ENCODE measurements at regions not wholly inside any gene's neighbourhood (a gene's known extent, or its start where the extent isn't known, plus 50 kb on each side); places are given as distances from the start of the nearest gene placed in this dataset.
"Not testable (repeated sequence)": the region's sequence is repeated elsewhere in the genome, so short reads cannot be mapped to it uniquely, and the experiment has no call there.

DNA sequence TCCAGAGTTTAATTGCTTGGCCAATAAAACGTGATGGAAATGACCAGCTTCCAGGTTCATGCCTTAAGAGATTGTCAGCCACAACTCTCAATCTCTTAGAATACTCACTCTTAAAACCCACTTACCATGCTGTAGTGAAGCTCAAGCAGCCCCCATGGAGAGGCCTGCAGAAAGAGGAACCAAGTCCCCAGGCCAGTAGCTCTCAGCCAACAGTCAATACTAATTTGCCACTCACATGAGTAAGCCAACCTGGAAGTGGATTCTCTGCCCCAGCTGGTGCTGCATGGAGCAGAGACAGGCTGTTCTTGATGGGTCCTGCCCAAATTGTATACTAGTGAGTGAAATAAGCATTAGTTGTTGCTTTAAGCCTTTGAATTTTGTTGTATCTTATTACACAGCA is 155.9 kb downstream of the OXSM start:
- DNase-seq (ENCODE audit: low read depth): no peak

DNA sequence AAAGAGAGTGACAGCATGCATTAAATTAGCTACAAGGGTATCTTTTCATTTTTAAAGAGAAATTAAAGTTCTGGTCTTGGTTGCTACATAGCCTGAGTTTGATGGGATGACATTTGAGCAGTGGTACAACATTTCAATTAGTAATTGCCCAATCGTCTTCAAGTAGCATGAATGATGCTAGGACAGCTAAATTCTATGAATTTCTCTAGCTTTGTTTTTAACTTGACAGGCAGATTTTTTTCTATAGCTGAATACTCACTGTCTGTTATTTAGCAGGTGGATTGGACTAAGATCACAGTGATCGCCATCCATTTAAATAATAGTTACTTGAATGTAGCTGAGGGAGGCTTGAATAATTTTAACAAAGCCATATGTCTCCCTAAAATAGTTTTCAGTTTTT is 162.2 kb downstream of the OXSM start:
- no peak for DNase-seq (ENCODE audit: low read depth)

DNA sequence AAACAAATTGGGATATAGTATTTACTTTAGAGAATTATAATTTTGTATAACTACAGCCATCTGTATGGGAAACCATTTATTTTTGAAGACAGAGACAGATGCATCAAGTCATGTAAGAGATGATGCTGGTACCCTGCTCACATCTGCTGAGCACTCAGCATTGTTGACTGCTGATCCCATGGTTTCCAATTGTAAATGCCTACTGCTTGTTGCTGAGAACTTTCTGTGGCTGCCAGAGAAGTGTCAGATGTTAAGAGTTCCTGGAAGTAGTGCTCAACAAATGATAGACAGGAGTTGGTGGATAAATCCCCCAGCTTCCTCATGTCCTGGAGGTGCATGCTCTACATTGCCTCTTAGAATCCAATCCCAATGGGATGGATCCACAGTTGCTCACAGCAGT is 167.1 kb downstream of the OXSM start:
- DNase-seq (ENCODE audit: low read depth): no peak

DNA sequence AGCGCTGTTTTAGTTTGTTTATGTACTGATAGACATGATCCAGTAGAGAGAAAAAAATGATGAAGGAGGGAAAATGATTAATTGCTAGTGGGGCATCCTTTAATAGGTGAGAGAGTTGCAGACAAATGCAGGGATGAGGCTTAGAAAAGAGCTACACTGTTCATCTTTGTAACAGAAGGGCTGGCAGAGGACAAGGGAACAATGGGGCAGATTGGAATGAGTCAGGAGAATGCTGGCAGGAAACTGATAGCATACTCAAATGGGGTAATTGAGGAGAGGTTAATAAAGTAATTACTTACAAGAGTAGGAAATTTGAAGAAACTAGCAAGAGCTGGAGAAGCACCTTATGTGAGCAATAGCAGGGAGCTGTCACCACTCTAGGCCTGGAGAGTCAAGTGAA is 170.9 kb downstream of the OXSM start:
- DNase-seq (ENCODE audit: low read depth): no peak

DNA sequence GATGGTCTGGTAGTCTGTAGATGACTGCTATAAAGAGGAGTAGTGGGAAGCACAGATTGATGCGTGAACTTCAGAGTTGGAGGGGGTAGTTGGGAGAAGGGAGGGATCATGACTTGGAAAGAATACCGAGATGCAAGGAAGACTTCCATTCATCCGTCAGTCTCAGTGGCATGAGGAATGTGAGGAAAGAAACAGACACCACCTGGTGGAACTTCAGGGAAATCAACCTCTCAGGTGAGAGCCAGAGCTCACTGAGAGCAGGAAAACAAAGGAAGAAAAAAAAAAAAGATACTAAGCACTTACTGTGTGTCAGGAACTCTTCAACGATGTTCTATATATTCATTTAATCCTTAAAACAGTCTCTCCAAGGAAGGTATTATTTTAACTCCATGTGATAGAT is 172.4 kb downstream of the OXSM start:
- DNase-seq (ENCODE audit: low read depth): no peak

DNA sequence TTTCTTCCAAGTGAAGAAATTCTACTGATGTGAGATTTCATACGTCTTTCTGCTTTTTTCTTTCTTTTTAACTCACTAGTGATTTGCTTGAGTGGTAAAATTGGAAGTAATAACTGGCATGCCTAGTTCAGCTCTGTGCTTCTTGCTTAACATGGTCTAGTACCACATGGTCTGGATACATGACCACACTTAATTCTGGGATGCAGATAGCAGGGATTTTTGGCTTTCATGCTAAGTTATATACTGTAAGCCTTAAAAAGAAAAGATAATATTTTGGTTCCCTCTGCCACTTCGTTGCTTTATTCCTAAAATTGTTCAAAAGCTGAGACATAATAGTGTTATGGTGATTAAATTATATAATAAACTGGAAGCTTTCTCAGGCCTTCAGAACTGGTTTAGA is 174.3 kb downstream of the OXSM start:
- no peak for DNase-seq (ENCODE audit: low read depth)

DNA sequence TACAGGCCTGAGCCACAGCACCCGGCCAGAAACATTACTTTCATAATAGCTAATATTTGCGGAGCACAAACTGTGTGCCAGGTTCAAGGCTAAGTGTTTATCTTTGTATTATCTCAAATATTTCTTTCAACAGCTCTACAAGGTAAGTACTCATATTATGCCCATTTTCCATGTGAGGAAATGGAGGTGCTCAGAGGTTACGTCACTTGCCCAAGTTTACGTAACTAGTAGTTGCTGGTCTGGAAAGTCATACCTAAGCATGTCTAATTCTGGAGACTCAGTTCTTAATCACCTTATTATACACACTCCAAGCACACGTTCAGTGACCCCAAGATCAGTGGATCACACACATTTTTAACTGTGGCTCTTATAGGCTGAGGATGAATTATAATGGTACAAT is 177.5 kb downstream of the OXSM start:
- DNase-seq (ENCODE audit: low read depth): no peak

DNA sequence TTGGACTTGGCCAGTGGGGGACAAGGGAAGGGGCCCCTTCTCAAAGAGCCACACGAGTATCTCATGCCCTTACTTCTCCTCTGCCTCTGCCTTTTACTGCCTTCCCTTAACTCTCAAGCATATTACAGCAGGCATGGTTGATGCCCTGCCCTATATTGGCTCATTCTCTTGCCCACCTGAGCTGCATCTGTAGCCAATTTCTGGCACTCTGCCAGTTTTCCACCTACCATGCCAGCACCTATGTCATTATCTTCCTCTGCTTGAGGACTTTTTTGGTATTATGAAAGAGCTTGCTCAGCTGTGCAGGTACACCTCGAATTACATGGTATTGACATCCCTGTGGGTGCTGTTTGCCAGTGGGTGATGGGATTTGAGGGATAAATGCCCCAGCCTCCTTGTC is 181.8 kb downstream of the OXSM start:
- DNase-seq (ENCODE audit: low read depth): no peak

DNA sequence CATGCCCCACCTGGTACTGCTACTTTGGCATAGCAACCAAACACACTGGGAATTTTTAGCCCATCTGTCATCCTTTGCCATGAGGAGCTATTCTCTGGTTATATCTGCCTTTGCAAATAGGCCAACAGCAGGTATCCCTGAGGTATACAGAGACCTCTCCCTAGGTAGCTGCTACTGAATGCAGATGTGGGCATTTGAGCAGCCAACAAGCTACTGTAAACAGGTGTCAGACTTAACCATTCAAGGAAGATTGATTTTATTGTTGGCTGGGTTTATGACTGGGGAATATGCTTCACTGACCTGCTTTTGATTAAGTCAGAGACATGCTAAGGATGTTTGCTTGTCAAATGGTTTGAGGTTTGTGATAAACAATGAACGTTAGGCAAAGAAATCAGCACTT is 183.2 kb downstream of the OXSM start:
- DNase-seq (ENCODE audit: low read depth): no peak

DNA sequence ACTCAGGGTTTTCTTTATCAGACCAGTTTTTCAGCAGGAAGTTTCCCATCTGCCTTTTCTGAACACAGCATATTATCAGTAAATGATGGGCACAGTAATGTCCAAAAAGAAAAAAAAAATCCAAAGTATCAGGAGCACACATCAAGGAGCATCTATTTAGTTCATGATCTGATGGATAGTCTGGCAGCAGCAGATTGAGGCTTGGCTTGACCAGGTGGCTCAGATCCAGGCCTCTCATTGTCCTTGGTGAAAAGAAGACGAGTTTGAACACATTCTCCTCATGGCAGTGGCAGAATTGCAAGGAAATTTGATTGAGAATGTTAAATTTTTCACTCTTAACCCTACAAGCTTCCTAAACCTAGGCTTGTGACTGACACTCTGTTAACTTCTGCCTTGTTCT is 192.9 kb downstream of the OXSM start:
- DNase-seq (ENCODE audit: low read depth): no peak

DNA sequence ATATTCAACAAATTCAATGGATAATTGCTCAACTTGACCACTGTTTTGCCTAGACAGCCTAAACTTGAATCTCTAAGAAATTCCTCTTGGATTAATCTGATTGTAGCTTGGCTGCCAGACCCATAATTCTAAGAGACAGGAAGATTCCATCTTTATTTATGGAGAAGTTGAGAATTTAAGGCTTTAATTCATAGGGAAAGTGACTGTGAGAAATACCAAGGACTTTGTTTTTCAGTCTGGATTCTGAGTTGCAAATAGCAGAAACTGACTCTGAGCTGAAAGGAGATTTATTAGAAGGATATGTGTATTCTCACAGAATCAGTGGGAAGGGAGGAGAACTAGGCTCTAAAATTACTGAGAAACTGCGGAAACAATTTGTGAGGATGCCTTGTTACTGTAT is 195.7 kb downstream of the OXSM start:
- DNase-seq (ENCODE audit: low read depth): no peak

DNA sequence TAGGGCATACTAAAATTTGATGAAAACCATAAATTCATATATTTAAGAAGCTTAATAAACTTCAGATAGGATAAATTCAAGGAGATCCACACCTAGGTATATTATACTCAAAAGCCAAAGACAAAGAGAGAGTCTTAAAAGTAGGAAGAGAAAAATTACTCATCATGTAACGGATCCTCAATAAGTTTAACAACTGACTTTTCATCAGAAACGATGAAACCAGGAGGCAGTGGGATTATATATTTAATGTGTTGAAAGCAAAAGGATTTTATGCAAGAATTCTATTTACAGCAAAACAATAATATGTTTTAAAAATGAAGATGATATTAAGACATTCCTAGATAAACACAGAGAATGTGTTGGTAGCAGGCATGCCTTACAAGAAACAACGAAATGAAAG is 202.7 kb downstream of the OXSM start:
- no peak for DNase-seq (ENCODE audit: low read depth)

DNA sequence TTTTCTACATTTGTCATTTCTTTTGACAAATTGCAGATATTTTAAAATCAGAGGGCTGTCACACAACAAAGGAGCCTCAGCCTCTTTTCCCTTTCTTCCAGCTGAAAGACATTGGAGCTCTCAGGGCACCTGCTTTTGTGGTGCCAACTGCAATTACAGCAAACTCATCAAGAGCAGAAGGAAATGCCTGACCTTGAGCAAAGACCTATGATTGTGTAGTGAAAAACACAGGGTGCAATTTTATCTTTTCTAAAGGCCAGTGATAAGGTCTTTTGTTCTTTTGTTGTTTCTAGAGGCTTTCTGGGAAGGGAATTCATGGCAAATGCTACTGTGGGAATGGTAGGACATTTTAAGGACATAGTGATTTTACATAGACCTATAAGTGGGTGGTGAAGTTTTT is 214.3 kb downstream of the OXSM start:
- no peak for DNase-seq (ENCODE audit: low read depth)

DNA sequence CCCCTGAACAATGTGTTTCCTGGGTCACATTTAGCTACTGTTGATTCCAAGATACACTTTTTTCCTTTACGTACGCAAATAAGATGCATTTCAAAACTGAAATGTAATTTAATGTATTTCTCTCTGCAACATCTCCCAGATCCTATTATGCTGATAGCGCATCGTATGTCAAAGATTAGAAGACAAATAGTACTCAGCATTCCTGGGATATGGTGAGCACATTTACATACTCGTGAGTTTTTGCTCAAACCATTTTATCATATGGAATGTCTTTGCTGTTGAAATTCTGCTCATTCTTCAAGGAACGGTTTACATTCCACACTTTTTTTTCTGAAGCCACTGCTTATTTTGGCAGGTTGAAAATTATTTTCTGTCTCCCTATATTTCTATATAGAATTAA is 221.4 kb downstream of the OXSM start:
- DNase-seq (ENCODE audit: low read depth): no peak

DNA sequence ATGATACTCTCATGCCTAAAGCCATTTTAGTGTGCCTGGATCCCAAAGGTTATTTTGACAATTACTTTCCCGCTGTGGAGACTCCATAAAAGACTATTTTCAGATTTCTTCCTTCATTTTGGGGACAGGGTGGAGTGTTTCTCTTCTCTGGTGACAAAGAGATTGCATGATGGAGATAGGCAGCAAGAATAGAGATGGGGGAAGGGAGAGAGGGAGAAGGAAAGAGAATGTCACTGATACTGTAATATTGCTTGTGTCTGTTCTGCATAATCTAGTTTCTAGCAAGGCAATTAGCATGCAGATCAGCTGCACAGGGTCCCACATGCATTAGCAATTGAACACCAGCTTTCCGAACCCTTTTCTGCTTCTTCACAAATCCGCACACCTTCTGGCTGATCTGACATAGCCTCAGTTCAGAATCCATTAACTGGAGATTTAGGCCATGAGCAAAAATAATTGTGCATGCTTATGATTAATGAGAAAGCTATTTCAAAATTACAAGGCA is 222.4 kb downstream of the OXSM start:
- no peak for DNase-seq (ENCODE audit: low read depth)

DNA sequence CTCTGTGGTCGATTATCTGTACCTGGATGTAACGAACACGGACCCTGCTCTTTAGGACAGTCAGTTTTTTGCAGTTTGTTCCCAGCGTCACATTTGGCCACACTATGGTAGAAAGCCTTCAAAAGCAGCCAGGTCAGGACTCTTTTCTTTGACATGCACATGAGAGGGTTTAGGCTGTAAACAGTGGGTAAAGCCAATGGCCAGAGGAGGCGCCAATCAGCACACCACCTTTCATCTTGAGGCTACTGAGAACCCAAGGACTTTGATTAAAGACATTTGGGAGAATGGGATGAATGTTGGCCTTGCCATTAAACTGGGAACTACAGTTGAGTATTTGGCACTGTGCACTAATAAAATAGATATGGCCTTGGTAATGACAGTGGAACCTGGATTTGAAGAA is 225.9 kb downstream of the OXSM start:
- DNase-seq (ENCODE audit: low read depth): no peak

DNA sequence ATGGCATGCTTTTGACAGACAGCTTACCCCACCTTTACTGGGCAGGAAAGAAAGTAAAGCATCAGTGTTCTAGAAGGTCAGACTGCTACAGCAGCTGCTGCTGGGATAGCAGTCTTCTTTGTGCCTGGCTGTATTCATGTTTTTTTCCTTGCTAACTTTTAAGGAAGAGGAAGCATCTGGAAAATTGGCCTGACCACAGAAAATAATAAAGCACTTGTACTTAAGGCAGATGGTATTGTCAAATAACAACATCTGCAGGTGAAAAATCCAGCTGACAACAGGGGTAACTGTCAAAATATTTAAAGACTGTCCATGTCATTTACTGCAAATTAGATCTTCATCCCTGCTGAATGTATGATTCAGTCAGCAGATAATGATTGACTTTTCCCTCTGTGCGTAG is 229.0 kb downstream of the OXSM start:
- no peak for DNase-seq (ENCODE audit: low read depth)

DNA sequence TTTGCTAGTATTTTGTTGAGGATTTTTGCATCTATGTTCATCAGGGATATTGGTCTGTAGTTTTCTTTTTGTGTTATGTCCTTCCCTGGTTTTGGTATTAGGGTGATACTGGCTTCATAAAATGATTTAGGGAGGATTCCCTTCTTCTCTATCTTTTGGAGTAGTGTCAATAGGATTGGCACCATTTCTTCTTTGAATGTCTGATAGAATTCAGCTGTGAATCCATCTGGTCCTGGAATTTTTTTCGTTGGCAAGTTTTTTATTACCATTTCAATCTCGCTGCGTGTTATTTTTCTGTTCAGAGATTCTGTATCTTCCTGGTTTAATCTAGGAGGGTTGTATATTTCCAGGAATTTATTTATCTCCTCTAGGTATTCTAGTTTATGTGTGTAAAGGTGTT is 234.3 kb downstream of the OXSM start:
- DNase-seq (ENCODE audit: low read depth): not testable (repeated sequence)

DNA sequence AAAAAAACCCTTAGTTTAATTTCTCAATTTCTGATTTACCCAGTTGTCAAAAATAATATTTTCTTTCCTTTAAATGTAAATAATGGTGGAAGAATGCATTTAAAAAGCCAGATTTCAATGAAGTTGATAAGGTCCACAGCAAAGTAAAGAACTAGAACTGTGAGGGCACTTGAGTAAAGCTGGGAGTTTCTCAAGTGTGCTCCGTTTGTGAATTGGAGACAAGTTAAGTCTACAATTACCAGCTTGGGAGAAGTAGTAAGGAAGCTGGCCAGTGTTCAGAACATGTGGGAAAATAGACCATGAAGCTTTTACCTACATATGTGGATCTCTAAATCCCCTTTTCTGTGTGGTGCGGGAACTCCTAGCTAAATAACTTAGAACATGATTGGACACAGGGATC is 239.4 kb downstream of the OXSM start:
- DNase-seq (ENCODE audit: low read depth): no peak

DNA sequence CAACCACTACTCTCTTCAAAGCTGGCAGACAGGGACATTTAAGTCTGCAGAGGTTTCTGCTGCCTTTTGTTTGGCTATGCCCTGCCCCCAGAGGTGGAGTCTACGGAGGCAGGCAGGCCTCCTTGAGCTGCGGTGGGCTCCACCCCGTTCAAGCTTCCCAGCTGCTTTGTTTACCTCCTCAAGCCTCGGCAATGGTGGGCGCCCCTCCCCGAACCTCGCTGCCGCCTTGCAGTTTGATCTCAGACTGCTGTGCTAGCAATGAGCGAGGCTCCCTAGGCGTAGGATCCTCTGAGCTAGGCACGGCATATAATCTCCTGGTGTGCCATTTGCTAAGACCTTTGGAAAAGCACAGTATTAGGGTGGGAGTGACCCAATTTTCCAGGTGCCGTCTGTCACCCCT is 252.2 kb downstream of the OXSM start:
- DNase-seq (ENCODE audit: low read depth): not testable (repeated sequence)

DNA sequence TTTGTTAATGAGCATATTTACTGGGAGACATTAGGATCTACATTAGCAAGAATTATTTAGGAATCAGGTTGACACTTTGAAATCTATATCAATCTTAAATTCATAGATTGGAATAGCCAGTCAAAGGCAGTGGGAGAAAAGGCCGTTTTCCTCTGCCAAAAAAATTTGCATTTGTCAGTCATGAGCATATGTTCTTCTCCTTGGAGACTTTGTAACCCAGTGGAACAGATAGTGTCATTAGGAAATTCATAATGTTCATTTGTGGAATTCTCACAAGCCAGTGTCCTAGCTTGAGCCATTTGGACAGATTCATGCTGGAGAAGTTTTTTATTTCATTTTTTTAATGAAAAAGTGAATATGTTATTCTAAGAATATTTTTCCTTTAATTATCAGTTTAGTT is 260.1 kb downstream of the OXSM start:
- no peak for DNase-seq (ENCODE audit: low read depth)

DNA sequence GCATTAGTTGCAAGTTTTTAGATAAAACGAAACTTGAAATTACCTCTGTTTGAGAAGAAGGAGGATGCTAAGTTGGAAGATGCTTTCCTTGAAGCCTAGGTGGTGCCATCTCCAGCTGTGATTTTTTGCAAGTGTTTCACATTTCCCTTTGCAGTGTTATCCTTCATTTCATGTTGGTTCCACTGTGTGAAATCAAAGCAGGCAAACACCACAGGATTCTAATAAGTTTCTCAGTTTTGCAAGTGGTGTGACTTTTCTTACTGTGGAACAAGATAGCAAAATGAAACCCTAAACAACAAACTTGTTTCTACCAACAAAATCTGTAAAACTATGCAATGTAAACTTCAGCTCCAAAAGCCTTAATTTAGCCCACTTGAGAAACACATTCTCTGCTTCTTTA is 260.9 kb downstream of the OXSM start:
- no peak for DNase-seq (ENCODE audit: low read depth)

DNA sequence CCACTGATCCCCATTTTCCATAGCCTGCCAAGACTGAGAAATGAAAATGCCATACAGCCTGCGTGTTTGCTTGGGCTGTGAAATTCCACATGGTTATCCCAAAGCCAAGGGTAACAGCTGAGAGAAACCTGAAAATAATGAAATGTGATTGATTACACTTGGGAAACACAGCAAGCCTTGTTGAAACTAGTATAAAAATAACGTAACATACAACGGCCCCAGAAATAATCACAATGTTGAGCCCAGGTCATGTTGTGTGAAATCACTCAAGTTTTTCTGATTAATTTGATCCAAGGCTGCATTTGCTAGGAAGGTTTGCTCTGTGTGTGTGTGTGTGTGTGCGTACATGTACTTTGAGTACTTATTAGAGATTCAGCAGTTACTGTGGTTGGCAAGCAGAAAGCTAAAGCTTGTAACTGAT is 269.0 kb downstream of the OXSM start:
- DNase-seq (ENCODE audit: low read depth): no peak

DNA sequence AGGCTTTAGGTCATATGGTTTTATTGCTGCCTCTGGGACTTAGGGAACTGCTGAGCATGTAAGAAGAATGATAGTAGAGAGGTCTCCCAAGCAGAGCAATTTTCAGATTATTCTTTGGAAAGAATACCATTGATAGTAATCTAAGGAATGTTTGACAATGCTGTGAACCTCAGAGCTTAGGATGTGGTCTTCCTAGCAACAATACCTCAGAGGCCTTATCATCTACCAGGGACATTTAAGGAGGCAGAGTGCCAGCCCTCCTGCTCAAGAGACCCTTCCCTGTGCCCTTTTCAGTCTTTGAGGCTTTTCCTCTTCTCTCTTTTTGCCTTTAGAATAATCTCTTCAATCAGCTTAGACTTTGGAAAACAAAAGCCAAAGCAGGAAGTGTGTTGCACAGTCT is 272.1 kb downstream of the OXSM start:
- no peak for DNase-seq (ENCODE audit: low read depth)

DNA sequence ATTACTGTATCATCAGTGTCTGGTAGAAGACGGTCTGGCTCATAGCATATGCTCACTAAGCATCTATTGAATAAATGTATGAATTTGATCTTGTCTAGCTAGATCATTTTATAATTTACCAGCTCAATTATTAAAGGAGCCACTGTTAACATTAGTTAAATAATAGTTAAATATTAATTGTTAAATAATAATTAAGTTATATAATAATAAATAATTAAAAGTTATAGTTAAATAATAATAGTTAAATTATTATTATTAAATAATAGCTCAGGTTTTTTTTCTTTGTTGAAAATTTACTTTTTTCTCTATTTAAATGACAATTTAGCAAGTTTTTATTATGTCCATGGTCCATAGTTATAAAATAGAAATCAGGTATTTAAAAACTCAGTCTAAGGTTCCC is 274.4 kb downstream of the OXSM start:
- no peak for DNase-seq (ENCODE audit: low read depth)

Data from RPMI7951 (cell line).